TTC549 (cell line): ENCODE measurements at regions not wholly inside any gene's neighbourhood (a gene's known extent, or its start where the extent isn't known, plus 50 kb on each side); places are given as distances from the start of the nearest gene placed in this dataset.
"Not testable (repeated sequence)": the region's sequence is repeated elsewhere in the genome, so short reads cannot be mapped to it uniquely, and the experiment has no call there.

Experiments used
- FAIRE-seq: peaks from 2 replicates; lab custom pipeline; 2012; peaks lifted over from hg19 to GRCh38; lab: Jason Lieb, UNC

DNA sequence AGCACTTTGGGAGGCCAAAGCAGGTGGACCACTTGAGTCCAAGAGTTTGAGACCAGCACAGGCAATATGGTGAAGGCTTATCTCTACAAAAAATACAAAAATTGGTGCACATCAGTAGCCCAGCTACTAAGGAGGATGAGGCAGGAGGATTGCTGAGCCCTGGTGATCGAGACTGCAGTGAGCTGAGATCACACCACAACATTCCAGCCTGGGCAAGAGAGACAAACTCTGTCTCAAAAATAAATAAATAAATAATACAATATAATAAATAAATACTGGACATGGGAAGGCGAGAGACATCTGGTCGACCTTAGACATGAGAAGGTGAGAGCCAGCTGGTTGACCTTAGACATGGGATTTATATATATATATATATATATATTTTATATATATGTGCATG is 119.8 kb upstream of the SLC38A4 start:
- FAIRE-seq = no peak

DNA sequence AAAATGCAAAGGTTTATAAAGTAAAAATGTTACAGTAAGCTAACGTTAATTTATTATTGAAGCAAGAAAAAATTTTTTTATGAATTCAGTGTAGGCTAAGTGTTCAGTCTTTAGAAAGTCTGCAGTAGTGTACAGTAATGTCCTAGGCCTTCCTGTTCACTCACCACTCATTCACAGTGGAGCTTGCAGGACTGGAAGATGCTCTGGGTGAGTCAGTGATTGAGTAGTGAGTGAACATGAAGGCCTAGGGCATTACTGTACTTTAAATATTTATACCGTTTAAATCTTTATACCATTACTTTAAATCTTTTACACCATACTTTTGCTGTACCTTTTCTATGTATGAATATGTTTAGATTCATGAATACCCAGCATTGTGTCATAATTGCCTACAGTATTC is 120.3 kb upstream of the SLC38A4 start:
- FAIRE-seq = no peak

DNA sequence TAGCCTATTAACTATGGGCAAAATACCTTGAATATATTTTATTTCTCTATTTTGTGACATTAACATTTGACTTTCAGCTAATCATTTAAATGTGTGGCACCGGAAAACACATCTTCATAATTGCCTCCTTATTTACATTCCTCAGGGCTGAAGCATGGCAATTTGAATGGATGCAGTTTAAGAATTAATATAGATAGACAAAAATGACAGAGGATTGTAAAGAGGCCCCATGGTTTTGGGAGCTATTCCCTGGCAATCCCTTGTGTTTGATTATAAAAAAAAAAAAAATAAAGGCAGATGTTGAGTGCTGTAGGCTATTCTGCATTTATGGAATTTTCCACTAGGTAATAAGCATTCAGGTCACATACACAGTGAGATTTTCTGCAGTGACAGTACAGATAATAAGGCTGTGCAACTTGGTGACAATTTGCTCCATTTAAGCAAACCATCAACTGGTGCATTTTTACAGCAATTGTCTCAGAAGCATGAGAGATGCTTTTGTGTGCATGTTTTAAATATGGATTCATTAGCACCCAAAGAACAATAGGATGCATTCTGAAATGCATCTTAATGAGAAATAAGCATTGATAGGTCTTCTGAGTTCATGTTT is 123.2 kb upstream of the SLC38A4 start:
- FAIRE-seq = no peak

DNA sequence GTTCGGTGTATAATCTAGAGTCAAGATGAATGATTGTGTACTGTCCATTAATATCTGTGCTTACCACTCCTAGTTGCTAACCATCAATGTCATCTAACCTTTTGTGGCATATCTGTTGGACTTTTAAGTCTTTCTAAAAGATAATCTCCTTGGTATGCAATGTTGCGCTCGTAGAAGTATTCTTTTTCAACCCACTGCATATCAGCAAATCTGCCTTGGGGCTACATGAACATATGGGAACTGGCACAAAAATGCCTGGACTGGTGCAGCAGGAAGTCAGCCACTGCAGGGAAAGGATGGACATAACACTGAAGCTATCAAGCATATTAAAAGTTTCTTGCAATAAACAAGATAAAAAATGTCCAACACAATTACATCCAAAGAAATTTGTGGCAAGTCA is 124.3 kb upstream of the SLC38A4 start:
- no peak for FAIRE-seq

DNA sequence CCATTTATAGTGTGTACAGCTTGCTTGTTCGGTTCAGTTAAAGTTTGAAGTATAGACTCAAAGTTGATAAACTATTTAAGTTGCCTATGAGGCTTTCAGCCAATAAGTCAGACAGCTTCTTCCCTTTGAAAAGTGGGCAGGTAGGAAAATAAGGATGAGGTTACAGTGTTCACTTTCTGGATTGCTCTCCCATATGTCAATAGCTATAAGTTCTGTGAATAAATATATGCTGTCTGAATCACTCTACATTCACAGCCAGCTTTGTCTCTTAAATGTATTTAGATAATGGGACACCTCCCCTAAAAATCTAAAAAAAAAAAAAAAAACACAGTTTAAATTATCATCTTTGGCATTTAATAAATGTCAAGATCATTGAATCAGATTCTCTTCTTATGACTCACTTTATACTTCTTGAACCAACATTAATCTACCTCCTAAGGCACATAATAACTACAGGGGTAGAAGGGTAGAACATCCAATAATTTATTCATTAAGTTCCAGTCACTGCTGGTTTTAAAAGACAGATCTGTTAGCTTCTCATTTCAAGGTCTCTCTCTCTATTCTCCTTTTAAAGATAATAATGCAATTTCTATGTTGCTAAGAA is 126.4 kb upstream of the PCED1B start:
- FAIRE-seq = no peak

DNA sequence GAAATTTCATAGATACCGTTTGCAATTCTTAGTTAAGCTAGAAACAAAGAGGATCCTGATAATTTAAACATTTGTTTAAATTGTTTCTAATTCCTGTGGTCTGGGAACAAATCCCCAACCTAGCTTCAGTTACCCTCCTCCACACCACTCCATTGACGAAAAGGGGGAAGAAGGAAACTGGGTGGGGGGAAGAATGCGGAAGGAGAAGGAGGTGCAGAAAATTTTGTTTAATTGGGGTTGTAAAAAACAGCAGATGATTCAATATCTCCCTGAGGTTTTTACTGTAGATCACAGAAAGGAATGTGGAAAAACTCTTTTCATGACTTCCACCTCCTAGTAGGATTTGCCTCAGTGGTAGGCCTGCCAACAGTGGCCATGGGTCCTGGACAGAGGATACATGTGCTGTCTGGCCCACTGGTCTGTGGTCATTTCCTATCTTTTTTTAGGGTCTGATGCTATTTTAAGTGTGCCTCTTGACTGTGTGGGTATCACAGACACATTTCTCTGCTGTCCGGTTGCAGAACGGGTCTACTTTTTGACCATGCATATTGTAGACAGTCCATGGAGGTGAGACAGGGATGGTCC is 122.9 kb upstream of the PCED1B start:
- no peak for FAIRE-seq

DNA sequence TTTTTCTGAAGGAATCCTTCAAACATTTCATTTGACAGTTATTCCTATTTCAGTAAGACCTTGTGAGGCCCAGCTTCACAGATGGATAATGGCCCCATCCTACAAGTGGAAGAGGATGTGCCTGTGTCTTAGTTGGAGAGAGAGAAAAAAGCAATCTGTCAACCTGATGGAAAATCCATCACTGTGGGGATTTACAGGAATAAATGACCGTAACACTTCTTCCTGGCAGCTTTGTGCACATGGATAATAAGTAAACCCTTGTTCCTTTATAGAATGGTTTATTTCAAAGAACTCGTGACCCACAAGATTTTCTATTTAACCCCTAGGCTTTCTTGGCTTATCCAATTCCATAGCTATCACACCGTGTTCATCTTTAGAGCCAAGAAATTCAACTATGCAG is 121.4 kb upstream of the PCED1B start:
- no peak for FAIRE-seq

DNA sequence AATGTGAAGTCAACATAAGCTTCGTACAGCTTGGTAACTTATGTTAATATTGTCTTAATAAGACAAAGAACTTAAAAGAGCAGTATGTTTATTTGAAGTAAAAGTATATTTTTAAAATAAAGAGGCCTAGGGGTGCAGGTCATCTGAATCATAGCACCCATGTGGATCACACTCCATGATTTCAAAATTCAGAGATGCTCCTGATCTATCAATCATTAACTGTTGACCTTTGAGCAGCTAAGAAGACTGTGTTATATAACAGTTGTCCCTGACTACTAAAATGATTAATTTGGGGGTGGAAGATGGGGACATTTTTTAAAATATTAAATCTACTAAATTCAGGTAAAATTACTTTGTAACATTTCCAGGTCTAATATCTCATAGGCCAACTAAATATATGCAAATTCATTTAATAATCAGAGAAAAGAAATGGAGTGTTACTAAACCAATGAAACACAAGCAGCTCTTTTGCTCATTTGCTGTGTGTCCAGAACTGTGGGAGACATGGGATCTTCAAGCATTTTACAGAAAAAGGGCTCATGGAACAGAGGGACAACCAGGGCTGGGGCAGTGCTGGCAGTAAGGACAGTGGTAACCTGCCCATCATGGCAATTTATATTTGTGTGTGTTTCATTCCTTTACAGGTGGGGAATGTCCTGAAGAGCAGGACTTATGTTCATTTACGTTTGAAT is 120.7 kb upstream of the PCED1B start:
- no peak for FAIRE-seq

DNA sequence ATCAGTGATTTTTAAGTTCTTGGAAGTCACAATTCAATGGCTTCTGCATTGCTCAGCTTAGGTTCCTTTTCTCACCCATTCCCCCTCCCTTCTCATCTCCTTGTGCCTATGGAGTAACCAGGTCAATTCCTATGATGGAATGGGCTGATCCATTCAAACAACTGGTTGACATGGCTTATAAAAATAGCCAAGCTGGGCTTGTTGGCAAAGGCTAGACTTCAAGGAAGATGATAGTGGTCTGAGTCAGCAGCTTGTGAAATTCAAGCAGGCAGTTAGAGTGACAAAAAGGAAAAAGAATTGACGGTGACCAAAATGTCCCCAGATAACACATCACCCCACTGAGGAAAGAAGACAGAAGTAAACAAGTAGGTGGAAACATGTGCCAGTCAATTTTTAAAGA is 119.9 kb upstream of the PCED1B start:
- FAIRE-seq = no peak

DNA sequence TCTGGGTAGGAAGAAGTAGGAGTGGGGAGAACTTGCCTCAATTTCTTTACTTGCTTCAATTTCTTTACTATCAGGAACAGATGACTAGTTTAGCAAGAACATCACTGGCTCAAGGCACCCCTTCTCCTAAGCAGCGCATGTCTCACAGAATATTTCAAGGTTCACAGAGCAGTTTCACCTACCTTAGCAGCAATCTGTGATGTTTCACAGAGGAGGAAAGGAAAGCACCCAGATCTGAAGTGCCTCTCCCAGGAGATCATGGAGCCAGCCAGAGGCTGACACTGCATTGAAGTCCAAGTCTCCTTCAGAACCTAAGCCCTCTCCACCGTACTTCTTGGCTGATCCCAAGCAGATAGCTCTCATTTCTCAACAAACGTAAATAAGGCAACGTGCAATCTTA is 118.7 kb upstream of the PCED1B start:
- no peak for FAIRE-seq

DNA sequence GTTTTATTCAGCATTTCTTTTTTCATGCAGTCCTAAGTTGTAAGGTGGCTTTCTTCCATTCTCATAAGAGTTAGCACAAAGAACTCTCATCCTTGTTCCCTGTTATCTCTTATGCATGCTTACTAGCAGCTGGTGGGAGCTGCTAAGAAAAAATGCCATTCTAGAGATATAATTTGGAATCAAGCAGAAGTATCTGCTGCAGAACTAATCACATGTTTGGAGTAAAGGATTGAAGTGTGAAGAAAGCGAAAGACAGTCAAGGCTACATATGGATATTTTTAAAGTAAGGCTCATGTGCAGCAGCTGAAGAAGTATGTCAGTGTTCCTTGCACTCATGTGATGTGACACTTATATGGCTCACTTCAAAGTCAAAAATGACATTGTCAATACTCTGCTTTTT is 116.2 kb upstream of the PCED1B start:
- FAIRE-seq = no peak

DNA sequence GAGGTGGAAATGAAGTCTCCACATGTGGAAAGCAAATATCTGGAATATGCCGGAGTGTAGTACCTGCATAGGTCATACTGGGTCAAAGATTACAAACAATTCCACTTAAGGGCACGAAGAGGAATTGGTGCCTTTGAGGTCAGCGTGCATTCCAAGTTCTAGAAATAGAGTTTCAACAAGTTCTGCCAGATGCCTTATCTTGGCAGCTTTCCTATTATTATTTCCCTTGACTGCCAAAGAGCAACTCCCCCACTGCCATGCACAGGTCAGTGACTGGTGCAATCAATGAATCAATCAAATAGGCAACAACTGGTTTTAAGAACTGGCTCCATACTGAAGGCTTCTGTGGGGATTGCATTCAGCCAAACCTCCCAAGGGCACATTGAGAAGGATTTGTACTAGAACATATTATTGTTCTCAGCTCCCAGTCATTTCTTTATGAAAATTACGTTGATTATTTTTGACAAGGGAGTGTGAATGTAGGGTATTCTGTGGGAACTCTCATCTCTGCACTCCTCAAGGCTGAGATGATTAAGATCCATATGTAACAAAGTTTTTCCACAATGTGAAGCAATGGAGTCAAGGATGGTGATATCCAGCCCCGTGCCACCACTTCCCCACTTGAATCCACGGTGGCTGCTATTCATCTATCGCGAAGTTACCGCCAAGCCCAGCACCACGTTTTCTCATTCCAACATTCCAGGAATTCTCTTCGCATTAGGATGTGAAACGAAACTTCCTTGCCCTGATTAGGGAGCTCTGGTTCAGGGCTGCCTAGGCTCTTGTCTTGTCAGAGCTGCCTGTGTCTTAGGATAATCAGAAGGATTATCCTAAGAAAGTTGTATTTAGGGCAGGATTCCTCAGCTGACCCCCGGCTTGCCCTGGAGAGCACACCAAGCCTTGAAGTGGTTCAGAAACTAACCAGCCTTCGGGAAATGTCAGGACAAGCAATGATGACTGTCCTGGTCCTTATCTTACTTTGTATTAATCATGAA is 115.1 kb upstream of the PCED1B start:
- FAIRE-seq = no peak

DNA sequence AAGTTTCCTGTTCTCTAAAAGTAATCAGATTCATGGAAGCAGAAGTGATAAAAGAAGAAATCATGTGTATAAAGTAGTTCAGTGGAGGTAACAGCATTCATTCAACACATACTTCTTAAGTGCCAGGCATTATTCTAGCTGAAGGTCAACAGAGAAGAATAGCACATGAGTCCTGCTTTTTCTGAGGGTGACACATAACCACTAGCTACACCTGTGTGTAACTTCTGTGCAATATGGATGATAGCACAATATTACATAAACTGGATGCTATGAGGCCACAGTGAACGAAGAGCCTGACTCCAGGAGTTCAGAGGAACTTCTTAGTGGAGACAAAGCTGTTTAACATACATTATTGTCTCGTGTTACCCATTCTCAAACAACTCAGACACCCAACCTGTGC is 114.3 kb upstream of the PCED1B start:
- FAIRE-seq = no peak

DNA sequence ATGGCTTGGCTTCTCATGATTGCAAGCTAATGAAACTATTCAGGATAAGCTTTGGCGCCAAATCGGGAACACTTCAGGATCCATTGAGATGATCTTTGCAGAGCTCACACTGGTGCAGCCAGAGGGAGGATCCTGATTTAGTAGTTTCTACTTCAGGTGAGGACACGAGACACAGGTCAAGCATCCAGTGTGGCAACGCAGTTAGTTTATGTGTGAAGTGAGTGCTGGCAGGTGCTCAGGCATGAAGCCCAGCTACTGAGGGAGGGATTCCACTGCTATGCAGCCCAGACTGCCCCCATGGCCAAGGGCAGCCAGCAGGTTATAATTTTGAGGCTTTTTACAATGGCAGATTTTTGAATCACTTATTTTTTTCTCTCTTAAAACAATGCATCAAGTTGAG is 113.5 kb upstream of the PCED1B start:
- FAIRE-seq = no peak

DNA sequence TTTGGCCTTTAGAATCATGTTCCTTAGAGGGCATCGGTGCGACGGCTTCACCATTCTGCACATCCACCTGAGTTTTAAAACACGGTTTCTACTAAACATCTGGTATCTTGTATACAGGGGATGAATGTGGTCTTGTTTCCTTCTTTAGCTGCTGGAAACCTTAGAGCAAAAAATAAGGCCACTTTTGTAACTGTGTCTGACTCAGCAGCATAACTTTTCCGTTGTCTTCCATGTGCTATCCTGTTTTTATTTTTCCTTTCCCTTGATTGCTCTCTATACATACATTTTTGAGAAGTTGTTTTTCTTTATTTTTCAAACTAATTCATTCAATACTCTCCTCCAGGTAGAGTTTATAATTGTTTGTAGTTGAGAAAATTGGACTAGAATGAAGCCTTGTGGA is 108.8 kb upstream of the PCED1B start:
- no peak for FAIRE-seq

DNA sequence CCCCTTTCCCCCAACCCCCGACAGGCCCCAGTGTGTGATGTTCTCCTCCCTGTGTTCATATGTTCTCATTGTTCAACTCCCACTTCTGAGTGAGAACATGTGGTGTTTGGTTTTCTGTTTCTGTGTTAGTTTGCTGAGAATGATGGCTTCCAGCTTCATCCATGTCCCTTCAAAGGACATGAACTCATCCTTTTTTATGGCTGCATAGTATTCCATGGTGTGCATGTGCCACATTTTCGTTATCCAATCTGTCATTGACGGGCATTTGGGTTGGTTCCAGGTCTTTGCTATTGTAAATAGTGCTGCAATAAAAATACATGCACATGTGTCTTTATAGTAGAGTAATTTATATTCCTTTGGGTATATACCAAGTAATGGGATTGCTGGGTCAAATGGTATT is 105.5 kb upstream of the PCED1B start:
- FAIRE-seq = not testable (repeated sequence)

DNA sequence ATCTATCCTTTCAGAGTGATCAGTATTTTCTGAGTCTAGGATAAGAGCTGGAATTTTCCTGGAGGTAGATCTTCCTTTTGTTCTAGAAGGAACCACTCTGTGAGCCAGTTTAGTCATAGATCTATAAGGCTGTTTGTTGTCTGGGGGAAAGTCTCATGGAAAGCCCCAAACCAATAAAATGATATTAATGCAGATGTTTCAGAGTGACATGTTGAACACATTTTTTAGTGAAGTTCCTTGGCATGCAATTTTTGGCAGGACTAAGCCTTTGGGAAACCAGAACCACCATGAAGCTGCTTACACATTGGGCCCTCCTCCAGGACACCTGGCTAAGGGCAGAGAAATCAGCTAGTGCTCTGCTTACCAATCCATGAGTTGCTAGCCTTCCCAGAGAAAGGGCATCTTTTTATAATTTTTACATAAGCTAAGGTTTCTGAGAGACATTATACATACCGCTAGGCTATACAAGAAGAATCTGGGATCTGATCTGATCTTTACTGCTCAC is 101.5 kb upstream of the PCED1B start:
- FAIRE-seq = no peak

DNA sequence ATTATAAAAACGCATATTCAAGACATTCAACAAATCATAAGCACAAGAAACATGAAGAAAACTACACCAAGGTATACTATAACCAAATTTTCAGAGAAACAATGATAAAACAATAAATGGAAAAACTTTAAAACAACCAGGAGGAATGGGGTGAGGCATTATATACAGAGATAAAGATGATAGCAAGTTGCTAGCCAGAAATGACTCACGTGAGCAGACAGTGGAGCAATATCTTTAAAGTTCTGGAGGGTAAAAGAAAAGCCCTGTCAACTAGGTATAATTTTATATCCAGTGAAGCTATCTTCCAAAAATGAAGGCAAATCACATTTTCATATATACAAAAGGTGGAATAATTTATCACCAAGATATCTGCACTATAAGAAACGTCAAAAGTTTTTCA is 97.8 kb upstream of the PCED1B start:
- no peak for FAIRE-seq

DNA sequence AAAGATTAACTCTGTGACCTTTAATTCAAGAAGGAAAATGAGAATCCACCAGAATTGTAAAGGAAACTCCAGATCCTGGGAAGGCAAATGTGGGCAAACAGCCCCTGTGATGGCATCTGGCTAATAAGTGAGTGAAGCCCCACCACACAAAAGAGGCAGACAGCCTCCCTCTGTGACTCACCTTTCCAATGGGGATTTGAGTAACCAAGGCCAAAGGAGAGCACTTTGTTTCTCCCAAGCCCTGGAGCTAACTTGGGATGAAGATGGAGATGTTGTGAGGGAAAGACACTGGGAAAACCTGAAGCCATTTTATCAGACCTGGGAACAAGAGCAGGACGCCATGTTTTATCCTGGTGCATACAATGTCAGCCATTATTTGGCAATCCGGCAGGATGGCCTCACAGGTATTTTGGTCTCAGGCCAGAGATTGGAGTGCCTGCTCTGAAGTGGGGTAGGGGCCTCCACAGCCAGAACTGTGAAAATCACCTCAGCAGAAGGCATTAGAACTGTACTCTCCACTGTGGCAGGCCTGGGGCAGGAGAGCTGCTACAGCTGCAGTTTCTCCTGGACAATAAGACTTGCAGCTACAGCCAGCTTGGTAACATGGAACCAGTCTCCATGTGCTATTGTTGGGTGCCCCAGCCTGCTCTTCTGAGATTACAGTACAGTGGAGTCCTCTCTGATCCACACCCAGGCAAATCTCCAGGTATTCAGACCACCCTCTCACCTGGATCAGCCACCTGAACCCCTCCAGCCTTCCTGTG is 96.6 kb upstream of the PCED1B start:
- no peak for FAIRE-seq

DNA sequence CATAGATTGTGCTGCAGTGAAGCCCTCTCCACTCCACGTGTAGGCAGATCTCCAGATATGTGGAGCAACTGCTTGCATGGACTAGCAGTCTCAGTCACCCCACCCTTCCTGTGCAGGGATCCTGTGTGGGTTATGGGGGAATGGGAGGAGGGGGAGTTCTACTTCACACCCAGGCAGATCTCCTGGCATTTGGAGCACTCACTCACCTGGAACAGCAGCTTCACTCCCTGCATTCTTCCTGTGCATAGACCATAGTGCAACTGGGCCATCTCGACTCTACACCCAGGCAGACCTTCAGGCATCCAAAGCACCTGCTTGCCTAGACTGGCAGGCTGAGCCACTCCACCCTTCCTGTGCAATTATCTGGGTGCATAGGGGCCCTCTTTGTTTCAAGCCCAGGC is 96.0 kb upstream of the PCED1B start:
- FAIRE-seq = no peak
